Activated naive CD8-positive, alpha-beta T cell treated with anti-CD3 and anti-CD28 coated beads for 36 hours (primary cell): ENCODE measurements at regions not wholly inside any gene's neighbourhood (a gene's known extent, or its start where the extent isn't known, plus 50 kb on each side); places are given as distances from the start of the nearest gene placed in this dataset.

Experiments
- DNase-seq: peaks from one replicate; pipeline ENCODE4 v3.0.0; 2021
- H3K27ac Mint-ChIP-seq: one replicate; pipeline ENCODE4 v1.8.0; 2022; ENCODE audit warnings: mild to moderate bottlenecking, moderate library complexity, mixed read lengths
- H3K27me3 Mint-ChIP-seq: one replicate; pipeline ENCODE4 v1.8.0; 2022; ENCODE audit warnings: mild to moderate bottlenecking, mixed read lengths
- H3K36me3 Mint-ChIP-seq: one replicate; pipeline ENCODE4 v1.8.0; 2021; ENCODE audit warnings: mild to moderate bottlenecking, mixed read lengths
- H3K4me1 Mint-ChIP-seq: one replicate; pipeline ENCODE4 v1.8.0; 2021; ENCODE audit warnings: mixed read lengths
- H3K4me3 Mint-ChIP-seq: one replicate; pipeline ENCODE4 v1.8.0; 2022; ENCODE audit warnings: mild to moderate bottlenecking, moderate library complexity, mixed read lengths
- H3K9me3 Mint-ChIP-seq: one replicate; pipeline ENCODE4 v1.8.0; 2022; ENCODE audit warnings: mixed read lengths

- Mint-ChIP-seq H3K27me3 (peaks cover 3% of the 10 kb centered on the region), H3K4me3 (no peak overlapping the region), H3K36me3 (no peaks in the 10 kb centered on the region), H3K9me3 (peaks cover 8% of the 10 kb centered on the region), H3K4me1 (no peaks in the 10 kb centered on the region), H3K27ac (no peak overlapping the region)
- no peak for DNase-seq
Observed at GRCh38 chr18:26794230-26795101, 71.0 kb downstream of the AQP4 start.

GRCh38 chr18:26792661-26793060 is 72.8 kb downstream of the AQP4 start:
- Mint-ChIP-seq H3K4me1 (no peaks in the 10 kb centered on the region), H3K27ac (no peak overlapping the region), H3K36me3 (no peaks in the 10 kb centered on the region), H3K27me3 (peaks cover 3% of the 10 kb centered on the region), H3K9me3 (no peaks in the 10 kb centered on the region), H3K4me3 (no peak overlapping the region)
- DNase-seq: no peak

DNA sequence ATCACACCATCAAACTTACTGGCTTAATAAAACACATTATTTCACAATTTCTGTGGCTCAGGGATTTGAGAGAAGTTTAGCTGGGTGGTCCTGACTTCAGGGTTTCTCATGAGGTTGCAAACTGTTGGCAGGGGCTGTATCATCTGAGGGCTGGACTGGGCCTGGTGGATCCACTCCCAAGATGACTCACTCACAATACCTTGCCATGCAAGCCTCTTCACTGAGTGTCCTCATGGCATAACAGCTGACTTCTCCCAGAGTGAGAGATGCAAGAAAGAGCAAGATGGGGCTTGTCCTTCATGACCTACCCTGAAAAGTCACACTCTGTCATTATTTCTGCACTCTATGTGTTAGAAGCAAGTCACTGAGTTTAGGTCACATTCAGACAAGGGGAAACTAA is 73.8 kb downstream of the AQP4 start:
- Mint-ChIP-seq H3K36me3 (no peaks in the 10 kb centered on the region), H3K9me3 (no peaks in the 10 kb centered on the region), H3K27me3 (peaks cover 3% of the 10 kb centered on the region), H3K27ac (no peak overlapping the region), H3K4me1 (no peaks in the 10 kb centered on the region), H3K4me3 (no peak overlapping the region)
- no peak for DNase-seq

DNA sequence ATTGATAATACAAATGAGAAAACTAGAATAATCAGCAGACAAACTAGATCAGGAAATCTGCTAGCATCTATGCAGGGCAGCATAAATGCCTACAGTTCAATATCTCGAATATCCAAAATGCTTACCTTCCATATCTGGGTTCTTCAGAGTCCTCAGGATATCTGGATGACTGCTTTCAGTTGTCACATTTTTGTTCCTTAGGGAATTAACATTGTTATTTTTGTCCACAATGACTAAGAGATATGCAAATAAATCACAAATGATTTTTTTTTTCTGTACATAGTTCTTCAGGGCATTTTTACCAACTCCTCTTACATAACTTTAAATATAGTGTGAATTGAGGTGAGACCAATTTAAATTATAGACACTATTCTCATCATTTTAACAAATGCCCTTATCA is 80.9 kb downstream of the AQP4 start:
- H3K27me3 Mint-ChIP-seq: no peaks in the 10 kb centered on the region
- no peak overlapping the region for H3K4me3 Mint-ChIP-seq
- no peaks in the 10 kb centered on the region for H3K36me3 Mint-ChIP-seq
- no peak overlapping the region for H3K27ac Mint-ChIP-seq
- DNase-seq: no peak
- H3K4me1 Mint-ChIP-seq: no peaks in the 10 kb centered on the region
- H3K9me3 Mint-ChIP-seq: no peaks in the 10 kb centered on the region

DNA sequence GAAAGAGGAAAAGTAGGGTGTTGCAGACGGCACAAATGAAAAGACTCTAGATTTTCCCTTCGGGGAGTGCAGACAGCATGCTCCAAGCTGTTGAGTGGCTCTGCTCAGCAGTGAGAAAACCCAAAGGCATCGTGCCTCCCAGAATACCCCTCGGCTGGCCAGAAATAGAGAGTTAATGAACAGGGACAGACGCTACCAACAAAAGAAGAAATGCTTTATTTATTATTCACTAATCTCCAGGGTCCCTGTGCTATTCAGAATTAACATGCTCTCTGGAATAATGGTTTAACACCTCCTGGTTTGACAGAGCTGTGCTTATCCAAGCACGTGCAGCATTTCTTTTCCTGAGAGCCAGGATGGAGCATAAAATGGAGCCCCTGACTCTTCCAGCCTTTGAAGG is 82.3 kb downstream of the AQP4 start:
- Mint-ChIP-seq H3K4me1 (no peaks in the 10 kb centered on the region), H3K4me3 (no peak overlapping the region), H3K9me3 (no peaks in the 10 kb centered on the region), H3K27ac (no peak overlapping the region), H3K36me3 (no peaks in the 10 kb centered on the region), H3K27me3 (no peaks in the 10 kb centered on the region)
- DNase-seq: no peak

DNA sequence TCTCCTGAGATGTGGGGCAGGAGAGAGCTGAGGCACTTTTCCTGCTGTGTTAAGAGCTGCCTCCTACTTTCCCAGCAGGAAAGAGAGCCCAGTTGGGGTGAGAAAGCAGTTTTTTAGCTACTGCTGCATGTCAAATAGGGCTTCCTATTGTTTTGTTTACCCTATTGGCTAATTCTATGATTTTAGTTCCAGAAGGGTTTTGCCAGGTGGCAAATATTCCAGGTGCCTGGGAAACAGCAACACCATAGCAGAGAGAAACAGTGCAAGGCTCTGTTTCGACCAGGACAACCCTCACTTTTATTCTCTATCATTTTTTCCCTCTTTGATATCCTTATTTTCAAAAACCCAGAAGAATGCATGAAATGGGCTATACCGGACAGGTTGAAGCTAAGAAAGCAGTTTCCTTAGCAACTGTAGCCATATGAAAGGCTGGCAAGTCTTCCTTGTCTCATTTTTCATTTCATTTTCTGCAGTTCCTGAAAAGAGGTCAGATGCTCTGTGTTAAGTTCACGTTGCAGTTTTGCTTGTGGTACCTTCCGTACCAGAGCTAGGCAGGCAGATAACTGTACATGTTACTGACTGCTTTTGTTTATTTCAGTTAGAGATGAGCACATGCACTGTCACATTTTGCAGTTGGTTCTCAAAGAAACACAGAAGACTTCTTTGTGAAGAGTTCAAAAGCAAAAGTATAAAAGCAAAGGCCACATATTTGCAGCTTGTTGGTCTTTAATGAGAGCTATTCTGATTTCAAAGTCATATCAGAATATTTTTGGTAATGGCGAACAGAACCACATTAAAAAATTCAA is 84.8 kb downstream of the AQP4 start:
- Mint-ChIP-seq H3K4me3 (no peak overlapping the region), H3K9me3 (no peaks in the 10 kb centered on the region), H3K27ac (no peak overlapping the region), H3K36me3 (no peaks in the 10 kb centered on the region), H3K27me3 (peaks cover 1% of the 10 kb centered on the region), H3K4me1 (no peaks in the 10 kb centered on the region)
- no peak for DNase-seq

- H3K9me3 Mint-ChIP-seq: no peaks in the 10 kb centered on the region
- no peaks in the 10 kb centered on the region for H3K4me1 Mint-ChIP-seq
- H3K36me3 Mint-ChIP-seq: no peaks in the 10 kb centered on the region
- no peak overlapping the region for H3K4me3 Mint-ChIP-seq
- H3K27ac Mint-ChIP-seq: no peak overlapping the region
- H3K27me3 Mint-ChIP-seq: peaks cover 5% of the 10 kb centered on the region
- DNase-seq: no peak
Observed at GRCh38 chr18:26778054-26778393, 87.5 kb downstream of the AQP4 start.

GRCh38 chr18:26777351-26778053 is 88.0 kb downstream of the AQP4 start:
- Mint-ChIP-seq H3K36me3 (no peaks in the 10 kb centered on the region), H3K27ac (no peak overlapping the region)

DNA sequence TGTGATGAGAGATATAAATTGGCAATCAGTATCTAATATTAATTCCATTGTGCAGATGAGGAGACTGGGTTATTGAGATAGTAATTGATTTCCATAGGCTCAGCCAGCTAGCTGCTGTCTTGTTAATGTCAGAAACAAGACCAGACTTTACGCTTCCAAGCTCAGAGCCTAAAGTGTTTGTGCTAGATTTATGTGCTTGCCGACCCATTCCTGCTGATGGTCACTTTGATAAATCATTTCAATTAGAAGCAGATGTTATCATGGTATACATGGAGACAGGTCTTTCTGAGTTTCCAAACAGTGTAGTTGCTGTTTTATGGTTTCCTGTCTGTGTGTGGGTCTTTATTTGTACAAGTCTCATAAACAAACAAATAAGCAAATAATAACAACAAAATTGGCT is 92.8 kb downstream of the AQP4 start:
- H3K4me3 Mint-ChIP-seq: no peak overlapping the region
- H3K27ac Mint-ChIP-seq: no peak overlapping the region
- H3K27me3 Mint-ChIP-seq: peaks cover 5% of the 10 kb centered on the region
- no peak for DNase-seq
- H3K9me3 Mint-ChIP-seq: no peaks in the 10 kb centered on the region
- H3K36me3 Mint-ChIP-seq: no peaks in the 10 kb centered on the region
- no peaks in the 10 kb centered on the region for H3K4me1 Mint-ChIP-seq

More at GRCh38 chr18:26777351-26778053, 88.0 kb downstream of the AQP4 start:
- no peak for DNase-seq
- H3K4me1 Mint-ChIP-seq: no peaks in the 10 kb centered on the region
- H3K4me3 Mint-ChIP-seq: no peak overlapping the region
- no peaks in the 10 kb centered on the region for H3K9me3 Mint-ChIP-seq
- H3K27me3 Mint-ChIP-seq: peaks cover 5% of the 10 kb centered on the region

DNA sequence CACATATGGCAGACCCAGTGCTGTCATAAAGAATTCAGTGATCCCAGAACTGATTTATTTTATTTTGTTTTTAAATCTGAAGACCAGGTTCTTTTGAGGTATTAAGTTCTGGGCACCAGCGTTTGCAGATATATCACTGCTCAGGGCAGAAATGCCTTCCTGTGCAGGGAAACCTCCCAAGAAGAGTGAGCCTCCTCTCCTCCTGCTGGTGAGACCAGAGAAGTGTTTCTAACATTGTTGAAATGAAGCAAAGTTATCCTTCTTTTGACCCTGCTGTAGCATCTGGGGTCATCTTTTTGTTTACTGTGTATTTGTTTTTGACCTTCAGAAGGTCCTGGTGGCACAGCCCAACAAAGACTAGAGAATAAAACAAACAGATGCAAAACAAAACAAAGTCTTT is 94.0 kb downstream of the AQP4 start:
- Mint-ChIP-seq H3K27me3 (peaks cover 5% of the 10 kb centered on the region), H3K27ac (no peak overlapping the region), H3K4me3 (no peak overlapping the region), H3K9me3 (no peaks in the 10 kb centered on the region), H3K4me1 (no peaks in the 10 kb centered on the region), H3K36me3 (no peaks in the 10 kb centered on the region)
- DNase-seq: no peak

- no peaks in the 10 kb centered on the region for H3K4me1 Mint-ChIP-seq
- H3K9me3 Mint-ChIP-seq: peaks cover 2% of the 10 kb centered on the region
- no peak for DNase-seq
- no peak overlapping the region for H3K4me3 Mint-ChIP-seq
- H3K36me3 Mint-ChIP-seq: no peaks in the 10 kb centered on the region
- H3K27me3 Mint-ChIP-seq: no peaks in the 10 kb centered on the region
- H3K27ac Mint-ChIP-seq: no peak overlapping the region
Observed at GRCh38 chr18:26768385-26768784, 97.1 kb downstream of the AQP4 start.

- H3K4me1 Mint-ChIP-seq: no peaks in the 10 kb centered on the region
- no peaks in the 10 kb centered on the region for H3K27me3 Mint-ChIP-seq
- no peak for DNase-seq
- no peak overlapping the region for H3K27ac Mint-ChIP-seq
- H3K9me3 Mint-ChIP-seq: peaks cover 2% of the 10 kb centered on the region
- H3K4me3 Mint-ChIP-seq: no peak overlapping the region
- H3K36me3 Mint-ChIP-seq: no peaks in the 10 kb centered on the region
Observed at GRCh38 chr18:26765498-26765897, 100.0 kb downstream of the AQP4 start.

- H3K4me3 Mint-ChIP-seq: no peak overlapping the region
- H3K36me3 Mint-ChIP-seq: no peaks in the 10 kb centered on the region
- DNase-seq: no peak
- H3K27ac Mint-ChIP-seq: no peak overlapping the region
- H3K9me3 Mint-ChIP-seq: peaks cover 2% of the 10 kb centered on the region
- H3K4me1 Mint-ChIP-seq: no peaks in the 10 kb centered on the region
- no peaks in the 10 kb centered on the region for H3K27me3 Mint-ChIP-seq
Observed at GRCh38 chr18:26764586-26764985, 100.9 kb downstream of the AQP4 start.

DNA sequence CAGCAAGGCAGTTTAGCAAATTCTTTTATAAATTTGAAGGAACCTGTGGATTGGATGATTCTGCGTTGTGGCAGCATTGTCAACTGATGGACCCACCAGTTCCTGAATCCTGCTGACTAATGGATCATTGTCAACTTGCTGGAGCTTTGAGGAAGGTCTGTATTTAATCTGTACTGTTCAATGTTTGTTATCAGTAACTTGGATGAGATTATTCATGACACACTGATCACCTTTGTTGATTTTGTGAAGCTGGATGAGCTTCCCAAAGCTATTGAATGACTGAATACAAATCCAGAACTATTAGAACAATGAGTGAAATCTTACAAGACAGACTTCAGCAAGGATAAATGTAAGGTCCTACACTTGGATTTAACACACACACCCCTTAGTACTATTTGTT is 101.3 kb downstream of the AQP4 start:
- Mint-ChIP-seq H3K4me3 (no peak overlapping the region), H3K9me3 (peaks cover 2% of the 10 kb centered on the region), H3K36me3 (no peaks in the 10 kb centered on the region), H3K27me3 (no peaks in the 10 kb centered on the region), H3K27ac (no peak overlapping the region), H3K4me1 (no peaks in the 10 kb centered on the region)
- DNase-seq: no peak

DNA sequence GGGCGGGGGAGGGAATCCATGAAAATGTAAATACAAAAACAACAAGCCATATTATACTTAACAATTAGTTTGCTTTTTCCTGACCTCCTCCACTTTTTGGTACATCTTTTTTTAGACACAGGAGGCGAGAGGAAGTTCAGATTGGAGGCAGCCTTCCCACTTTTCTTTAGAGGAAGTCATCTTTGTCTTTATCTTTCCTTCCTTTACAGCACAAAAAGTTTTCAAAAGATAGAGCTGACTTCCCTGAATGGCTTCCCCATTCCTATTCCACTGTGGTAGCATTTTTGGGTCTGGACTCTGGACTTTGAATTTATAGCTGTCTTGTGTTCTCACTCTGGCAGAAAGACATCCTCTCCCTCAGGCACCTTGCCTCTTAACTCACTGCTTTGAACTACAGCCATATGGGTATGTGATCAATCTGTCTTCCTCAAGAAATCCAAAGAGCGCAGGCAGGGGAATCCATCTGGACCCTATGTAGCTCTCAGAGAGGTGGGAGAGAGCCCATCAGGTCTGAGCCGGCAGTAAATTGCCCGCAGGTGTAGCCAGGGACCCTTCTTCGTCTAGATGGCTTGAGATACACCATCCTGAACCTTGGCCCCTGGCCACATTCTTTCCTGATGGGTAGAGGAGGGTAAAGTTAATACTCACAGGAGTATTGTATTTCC is 101.9 kb downstream of the AQP4 start:
- H3K27me3 Mint-ChIP-seq: no peaks in the 10 kb centered on the region
- H3K4me1 Mint-ChIP-seq: no peaks in the 10 kb centered on the region
- no peak overlapping the region for H3K27ac Mint-ChIP-seq

More for the DNA sequence above, 101.9 kb downstream of the AQP4 start:
- H3K4me3 Mint-ChIP-seq: no peak overlapping the region
- no peaks in the 10 kb centered on the region for H3K36me3 Mint-ChIP-seq
- H3K9me3 Mint-ChIP-seq: peaks cover 2% of the 10 kb centered on the region
- DNase-seq: no peak
